ENCODE measurements at regions not wholly inside any gene's neighbourhood (a gene's known extent, or its start where the extent isn't known, plus 50 kb on each side); places are given as distances from the start of the nearest gene placed in this dataset.

DNA sequence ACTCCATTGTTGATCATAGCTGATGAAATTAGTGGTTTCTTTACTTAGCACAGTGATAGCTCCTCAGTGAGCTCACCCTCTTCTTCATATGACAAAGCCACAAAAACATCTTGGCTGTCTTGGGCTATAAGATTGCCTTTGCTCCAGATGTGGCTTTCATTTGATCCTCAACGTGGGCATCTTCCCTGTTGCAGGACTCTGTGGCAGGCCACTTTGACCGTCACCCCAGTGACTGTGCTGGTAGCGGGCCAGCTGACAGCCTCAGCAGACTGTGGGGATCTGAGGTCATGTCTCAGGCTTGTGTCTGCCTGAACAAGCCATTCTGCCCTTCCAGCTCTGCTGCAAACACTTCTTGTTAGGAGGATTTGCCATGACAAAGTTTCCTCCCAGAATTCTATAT is 422.2 kb downstream of the NR2F1-AS1 start:
- no peak for DNase-seq

DNA sequence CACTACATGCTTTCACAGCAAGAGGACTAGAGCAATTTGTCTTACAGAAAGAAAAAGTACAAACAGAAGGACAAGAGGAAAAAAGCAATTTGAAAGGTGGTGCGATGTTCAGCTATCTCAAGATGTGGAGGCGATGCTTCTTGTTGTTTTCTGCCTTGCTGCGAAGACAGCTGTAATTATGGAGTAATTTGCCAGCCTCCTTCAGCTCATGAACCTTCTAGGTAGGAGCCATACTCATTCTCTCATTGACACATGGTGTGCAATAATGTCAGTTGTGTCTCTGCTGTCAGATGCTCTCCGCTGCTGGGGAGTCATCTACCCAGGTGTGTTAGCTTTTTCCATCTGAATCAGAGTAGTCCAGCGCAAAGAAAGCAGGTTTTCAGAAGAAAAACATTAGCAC is 424.5 kb downstream of the NR2F1-AS1 start:
- DNase-seq, result no peak

DNA sequence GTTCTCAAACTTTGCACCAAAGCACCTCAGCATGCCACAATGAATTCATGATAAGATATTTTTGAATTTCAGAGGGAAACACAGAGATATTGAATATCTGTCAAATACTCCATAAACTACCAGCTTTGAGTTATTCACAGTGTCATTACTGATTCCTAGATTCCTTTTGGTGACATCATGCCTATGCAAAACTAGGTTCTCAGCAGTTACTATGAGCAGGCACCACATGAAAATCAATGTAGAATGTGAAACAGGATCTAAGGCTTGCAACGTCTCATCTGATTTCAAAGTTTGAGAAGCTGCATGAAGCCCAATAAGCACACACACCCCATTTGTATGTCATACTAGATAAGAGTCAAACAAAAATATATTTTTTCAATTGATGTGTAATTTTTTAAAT is 426.5 kb downstream of the NR2F1-AS1 start:
- DNase-seq, result no peak

DNA sequence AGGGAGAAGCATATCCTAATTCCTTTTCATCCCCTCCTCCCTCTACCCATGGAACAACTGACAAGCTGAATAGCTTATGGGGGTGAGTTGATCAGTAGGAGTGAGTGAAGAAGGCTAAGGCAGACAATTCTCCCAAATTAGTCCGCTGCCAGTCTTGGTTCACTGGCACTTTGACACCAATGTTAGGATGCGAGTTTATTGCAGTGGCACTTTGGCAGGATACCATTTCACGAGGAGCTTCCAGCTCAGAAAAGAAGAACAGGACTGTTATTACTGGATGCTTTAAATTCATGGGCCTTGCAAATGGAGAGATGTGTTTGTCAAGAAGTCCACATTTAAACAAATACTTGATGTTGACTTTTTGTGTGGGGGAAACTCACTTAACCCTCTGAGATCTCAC is 427.6 kb downstream of the NR2F1-AS1 start:
- DNase-seq, result no peak

DNA sequence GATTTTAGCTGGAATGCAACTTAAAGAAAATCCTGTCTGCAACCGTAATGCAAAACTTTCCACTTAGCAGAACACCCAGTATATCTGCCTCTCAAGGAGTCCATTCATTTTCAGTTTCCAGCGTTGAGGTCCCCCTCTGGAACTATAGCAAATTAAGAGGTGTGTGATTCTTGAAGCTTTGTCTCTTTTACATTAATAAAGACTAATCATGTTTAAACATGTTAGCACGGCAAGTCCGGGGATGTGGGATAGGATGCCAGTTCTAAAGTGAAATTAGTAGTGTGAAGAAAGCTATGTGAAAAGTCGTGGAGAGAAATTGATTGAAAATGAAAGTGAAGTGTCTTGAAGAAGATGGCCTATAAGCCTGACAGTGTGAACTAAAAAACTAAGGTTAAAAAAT is 429.1 kb downstream of the NR2F1-AS1 start:
- DNase-seq, result no peak

DNA sequence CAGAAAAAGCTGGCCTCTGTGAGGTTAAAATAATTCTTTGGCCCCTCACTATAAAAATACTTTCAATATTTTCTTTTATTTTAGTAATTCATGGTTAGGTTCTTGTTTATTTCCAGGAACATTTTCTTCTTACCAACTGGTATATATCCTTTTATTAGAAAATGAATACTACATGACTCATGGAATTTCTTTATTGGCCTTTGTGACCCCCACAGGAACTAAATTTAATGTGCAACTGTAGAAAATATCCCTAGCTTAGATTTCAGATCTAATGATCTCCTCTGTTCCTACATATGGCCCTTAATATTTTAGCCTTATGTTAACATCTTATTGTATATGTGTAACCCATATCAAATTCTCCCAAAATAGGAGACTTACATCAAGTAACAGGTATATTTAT is 429.9 kb downstream of the NR2F1-AS1 start:
- no peak for DNase-seq

DNA sequence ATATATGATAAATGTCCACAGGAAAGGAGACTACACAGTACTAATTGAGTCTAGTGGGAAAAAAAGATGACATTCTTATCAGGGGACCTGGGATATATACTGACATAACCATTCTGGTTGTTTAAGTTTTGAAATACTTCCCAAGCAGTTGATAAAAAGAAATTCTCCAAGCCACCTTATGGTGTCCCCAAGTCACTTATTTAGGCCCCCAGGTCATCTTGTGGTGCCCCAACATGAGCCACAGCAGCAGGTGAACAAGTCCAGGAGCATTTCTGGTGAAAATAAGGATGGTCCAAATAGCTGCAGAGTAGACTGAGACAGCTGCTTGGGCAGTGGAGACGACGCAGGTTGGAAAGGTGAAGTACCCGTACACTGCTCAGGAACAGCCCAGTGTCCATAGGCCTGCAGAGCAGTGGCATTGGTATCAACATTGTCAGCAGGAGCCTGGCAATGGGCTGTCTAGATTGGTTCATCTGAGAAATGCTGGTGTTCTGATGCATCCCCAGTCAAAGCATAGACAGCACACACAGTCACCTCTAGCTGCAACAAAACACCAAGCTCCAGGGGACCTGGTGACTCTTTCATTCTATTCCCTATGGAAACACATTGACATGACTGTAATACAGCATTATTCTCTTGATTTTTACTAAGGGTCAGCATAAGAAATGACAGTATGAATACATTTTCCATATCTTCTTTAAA is 430.6 kb downstream of the NR2F1-AS1 start:
- no peak for DNase-seq

DNA sequence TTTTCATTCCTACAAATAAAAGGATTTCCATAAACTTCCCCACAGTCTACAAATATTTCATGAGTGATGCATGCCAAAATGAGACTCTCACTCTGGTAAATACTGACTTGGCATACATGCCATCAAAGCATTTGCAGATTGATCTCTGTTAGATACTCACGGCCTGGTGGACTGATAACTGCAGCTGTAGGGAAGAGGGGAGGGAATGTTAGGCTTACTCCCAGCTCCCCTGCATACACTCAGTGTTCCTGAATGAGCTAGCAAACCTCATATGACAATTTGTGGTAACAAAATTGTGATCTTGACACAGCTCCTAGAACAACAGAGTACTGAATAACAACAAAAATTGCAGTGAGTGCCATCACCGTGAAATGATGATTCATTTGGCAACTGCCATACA is 435.3 kb downstream of the NR2F1-AS1 start:
- no peak for DNase-seq

DNA sequence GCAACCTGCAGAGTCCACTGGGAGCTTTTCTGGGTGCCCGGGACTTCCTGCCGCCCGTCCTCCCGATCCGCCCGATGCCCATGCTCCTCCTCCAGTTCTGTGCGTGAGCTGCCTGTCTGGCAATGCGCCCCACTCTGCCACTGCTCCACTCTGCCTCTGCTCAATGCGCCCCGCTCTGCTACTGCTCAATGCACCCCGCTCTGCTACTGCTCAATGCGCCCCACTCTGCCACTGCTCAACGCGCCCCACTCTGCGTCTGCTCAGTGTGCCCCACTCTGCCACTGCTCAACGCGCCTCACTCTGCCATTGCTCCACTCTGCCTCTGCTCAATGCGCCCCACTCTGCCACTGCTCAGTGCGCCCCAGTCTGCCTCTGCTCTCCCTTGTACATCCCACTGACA is 436.0 kb downstream of the NR2F1-AS1 start:
- DNase-seq, result no peak

DNA sequence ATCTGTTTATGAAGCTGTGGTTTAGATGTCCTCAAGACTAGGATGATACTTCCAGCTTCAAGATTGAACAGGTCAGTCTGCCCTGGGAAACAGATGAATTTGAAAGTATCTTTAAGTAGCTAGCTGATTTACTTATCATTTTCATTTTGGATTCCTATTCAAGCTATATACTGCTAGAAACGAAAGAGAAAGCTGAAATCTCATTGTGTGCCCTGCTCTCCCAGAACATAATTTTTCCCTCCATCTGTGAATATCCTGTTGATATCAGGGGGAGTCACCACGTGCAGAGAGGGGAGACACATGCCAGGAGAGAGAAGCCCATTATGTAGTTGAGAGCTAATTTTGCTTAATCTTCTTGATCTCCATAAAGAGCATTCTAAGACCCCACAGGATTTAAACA is 439.1 kb downstream of the NR2F1-AS1 start:
- no peak for DNase-seq

DNA sequence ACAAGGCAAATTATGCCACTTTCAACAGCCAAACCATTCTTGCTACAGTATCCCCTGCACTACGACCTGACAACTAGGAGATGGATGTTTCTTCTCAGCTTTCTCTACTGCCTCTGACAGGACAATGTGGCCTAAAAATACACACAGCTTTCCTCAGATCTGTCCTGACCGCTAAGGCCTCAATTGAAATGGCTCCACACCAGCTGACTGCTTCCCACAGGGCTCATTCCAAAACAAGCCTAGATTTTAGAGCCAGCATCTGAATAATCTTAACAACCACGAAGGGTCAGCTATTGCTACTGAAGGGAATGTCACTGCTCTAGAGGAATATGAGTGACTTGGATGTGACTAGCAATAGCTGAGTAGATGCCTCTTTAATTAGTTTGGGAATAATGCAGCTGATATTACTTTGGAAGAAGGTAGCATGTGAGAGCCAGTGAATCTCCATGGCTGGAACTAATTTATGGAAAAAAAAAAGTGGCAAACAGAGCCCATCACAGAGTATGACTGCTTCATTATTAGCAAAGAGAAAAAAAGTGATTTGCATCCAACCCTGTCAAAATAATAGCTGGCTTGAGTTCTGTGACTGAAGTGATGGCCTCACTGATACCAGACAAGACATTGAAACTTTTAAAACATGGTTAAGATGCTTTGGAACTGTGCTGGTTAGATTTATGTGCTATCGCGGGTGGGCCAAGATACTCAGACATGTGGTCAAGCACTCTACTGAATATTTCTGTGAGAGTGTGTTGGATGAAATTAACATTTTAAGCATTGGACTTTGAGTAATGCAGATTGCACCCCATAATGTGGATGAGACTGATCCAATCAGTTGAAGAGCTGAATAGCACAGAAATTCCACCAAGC is 450.2 kb downstream of the NR2F1-AS1 start:
- DNase-seq, result peak; percentile 57

DNA sequence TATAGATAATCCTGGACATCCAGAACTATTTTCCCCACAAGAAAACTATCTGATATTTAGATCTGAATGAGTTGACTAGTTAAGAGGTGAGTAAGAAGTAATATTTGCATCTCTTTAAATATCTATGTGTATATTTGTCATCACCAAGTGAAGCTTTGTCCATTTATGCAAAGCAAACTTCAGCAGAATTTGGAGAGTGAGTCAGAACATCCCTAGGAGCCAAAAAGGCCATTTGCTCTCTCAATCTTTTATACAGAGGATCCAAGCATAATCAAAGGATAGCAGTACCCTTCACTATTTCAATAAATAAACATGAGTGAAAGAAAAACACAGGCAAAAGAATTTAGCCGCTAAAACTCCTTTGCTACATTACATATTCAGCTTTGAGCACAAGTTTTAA is 454.4 kb downstream of the NR2F1-AS1 start:
- no peak for DNase-seq

DNA sequence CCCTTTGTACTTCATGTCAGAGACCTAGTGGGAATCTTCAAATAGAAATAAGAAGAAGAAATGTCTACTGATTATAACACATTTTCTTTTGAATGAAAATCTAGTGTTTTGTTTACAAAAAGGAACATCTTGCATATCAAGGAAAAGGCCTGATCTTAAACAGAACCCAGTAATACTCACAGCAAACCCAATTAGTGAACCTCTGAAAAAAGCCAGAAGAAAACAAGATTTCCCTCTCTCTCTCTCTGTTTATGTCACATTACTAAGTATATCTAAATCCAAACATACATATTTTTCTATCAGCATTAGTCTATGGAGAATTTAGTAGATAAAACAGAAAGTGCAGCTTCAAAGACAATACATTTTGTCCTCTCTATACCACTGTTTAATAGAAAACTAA is 457.9 kb downstream of the NR2F1-AS1 start:
- DNase-seq, result no peak

DNA sequence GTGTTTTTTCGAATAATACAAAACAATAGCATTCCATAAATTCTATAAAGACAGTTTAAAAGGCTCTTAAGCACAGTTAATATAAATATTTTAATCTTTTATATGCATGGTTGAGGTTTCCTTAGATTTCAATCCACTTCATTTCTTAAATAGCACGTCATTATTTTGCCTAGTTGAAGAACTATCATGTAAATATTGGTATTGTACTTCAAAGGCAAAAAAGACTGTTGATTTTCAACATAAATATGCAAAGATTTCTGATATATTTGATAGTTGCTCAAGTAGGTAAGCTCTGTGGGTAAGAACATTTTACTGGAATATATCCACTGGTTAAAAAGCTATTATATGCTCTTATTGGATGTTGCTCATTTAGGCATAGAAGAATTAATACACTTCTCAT is 458.6 kb downstream of the NR2F1-AS1 start:
- no peak for DNase-seq

DNA sequence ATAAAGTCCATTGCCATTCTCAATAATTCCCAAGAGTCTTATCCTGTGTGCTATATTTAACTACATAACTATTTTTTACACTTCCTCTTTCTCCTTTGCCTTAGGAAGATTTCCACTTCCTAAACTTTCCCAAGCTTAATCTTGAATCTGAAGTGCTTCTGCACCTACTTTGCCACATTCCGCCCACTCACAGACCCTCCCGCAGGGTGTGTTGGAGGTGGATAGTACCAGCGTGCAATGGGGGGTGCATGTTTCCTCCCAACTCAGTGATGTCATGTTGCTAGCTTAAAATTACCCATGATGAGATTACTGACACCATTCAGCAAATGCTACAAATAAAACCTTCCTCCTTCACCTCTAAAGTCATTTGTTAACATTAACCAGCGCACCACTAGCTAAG is 460.2 kb downstream of the NR2F1-AS1 start:
- DNase-seq, result no peak

DNA sequence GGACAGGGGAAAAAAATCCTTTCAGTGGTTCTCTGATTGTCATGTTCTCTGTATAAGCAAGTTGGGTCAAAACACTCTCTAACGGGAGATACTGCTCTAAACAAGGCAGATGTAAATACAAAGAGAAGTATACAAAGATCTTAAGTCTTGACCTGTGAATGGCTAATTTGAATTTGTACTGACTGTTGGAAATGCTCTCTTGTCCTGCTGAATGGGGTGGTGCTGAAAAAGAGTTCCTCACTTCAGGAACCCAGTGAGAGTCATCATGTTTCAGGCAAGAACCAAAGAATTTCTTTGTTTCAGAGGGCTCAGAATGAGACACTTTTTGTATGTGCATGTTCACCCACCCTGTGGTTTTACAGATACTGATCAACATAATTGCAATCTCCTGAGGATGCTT is 461.0 kb downstream of the NR2F1-AS1 start:
- no peak for DNase-seq

DNA sequence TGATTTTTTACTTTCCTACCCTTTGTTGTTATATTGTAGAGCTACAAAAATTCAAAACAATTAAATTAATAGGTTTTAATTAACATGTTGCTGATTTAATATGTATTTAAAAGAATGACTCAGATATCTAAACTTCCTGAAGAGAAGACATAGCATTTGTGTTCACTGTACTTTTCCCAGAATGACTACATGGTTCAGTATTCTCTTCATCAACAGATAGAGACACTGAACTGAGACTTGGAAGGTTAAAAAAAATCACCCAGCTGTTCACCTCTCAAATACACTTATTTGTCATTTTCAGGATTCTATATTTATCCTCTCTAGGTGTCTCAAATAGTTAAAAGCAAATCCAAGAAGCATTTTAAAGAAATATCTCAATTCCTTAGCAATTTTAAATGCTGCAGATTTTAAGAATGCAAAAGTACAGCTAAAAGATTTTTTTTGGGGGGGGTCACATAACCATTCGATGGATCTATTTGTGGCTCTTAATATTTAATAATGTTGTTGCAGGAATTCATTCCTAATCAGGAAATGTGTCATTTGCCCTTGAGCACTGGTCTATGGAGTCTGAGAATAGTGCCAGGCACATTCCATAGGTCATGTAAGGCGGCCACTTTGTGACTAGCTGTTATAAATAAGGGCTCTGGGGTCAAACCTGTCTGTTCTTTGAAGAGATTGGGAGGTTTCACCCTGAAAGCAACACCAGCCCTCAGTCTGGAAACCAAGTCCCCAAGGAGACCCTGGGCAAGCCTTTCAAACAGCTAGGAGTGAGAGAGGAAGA is 463.1 kb downstream of the NR2F1-AS1 start:
- DNase-seq, result no peak

DNA sequence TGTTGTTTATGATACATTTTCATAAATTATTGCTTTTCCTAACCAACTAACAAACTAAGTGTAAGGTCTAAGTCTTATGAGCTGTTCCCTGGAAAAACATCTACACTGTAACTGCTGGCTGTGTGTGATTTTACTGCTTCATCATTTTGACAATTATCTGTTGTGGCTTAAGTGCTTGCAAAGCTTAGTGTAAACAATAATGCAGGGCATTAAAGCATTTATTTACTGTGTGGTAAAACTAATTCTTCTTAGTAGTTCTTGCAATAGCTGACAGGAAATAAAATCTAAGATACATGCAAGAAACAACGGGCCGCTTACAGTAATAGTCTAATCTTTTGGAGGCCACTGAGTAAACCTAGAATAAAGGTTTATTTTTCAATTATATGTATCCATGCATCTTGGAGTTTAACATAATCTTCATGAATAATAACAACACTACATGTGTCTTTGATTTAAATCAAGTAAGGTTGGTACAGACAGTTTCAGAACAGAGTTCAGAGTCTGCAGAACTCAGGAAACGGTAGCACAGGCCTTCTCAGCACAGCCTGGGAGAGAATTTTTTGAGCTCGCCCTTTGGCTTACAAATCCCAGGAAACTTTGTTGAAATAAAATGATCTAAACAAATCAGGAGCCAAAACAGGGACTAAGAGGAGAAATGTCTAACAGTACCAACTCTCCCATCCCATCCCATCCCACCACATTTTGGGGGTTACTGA is 473.1 kb downstream of the NR2F1-AS1 start:
- no peak for DNase-seq

DNA sequence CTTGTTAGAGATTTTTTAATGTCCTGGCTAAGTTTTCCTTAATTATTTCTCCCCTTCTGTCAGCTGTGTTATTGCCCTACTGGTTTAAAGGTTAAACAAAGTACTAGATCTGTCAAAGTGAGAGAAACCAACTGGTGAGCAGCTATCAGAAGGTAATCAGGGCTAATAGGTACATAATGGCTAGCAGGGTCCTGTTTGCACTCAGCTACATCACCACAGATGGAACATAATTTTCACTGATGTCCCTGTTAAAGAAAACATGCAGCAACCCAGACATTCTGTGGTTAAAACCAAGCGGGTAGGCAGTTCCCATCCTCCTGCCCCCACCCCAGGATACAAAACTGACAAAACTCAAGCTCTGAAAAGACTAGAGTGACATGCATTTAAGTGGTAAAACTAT is 473.9 kb downstream of the NR2F1-AS1 start:
- no peak for DNase-seq

DNA sequence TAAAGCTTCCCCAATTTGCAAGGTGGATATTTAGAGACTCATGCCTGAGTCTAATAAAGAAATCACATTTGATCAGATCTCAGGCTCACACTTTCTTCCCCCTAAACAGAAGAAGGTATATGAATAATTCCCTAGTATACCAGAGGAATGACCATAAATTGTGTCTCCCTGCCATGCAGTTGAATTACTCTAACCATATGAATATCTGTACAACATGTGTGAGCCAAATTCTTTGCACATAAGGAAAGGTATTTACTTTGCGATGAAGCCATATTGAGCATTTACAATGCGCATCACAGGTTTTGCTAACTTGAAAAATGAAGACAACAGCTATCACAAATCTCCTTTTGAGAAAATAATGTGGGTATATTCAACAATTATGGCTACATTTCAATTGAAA is 479.4 kb downstream of the NR2F1-AS1 start:
- no peak for DNase-seq

DNA sequence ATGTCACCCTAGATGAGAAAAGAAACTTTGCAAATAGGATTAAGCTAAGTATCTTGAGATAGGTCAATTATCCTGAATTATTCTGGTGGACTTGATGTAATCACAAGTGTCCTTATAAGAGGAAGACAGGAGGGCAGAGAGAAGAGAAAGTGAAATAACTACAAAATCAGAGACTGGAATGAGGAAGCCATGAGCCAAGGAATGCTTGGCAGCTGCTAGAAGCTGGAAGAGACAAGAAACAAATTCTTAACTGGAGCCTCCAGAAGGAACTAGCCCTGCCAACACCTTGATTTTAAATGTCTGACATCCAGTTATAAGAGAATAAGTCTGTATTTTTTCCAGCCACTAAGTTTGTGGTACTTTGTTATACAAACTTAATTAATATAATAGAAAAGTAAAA is 480.0 kb downstream of the NR2F1-AS1 start:
- DNase-seq, result peak; percentile 23

DNA sequence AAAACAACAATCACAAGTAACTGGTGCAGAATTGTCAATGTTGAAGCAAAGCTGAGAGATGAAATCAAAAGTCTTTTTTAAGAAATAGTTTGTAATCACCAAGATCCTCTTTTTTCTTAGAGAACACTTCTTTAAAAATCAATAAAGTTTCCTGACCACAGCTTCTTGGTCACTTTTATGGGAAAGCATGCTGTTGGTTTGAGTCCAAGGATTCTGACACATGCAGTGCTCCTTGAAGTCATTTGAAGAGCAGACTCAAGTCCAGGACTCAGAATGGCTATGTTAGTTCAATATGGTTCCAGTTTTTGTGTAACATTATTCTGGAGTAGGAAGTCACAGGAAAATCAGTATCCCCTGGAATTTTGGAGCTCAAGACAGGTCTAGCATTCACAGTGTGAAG is 480.6 kb downstream of the NR2F1-AS1 start:
- DNase-seq, result no peak

DNA sequence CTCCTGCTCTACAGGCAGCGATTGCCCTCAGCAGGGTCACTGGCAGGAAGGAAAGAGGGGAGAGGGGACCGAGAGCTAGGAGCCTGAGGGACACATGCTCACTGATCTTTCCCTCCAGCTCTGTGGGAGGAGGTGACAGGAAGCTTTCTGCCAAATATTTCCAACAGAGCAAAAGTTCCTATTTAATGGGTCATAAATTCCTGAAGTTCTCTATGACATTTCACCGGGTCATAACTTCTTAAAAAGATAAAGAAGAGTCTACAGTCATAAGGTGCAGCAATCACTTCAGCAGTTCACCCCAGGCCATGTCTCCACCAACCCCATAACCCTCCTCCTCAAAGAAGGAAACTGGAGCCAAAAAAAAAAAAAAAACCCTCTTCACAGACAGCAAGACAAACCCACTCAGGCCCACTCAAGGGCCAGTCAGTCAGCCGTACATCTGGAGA is 481.1 kb downstream of the NR2F1-AS1 start:
- no peak for DNase-seq

Data from right hindlimb (tissue), 1 donor.